Keratinocyte (primary cell): ENCODE measurements at regions not wholly inside any gene's neighbourhood (a gene's known extent, or its start where the extent isn't known, plus 50 kb on each side); places are given as distances from the start of the nearest gene placed in this dataset.

Source experiments
- DNase-seq: peaks from one replicate; pipeline ENCODE4 v3.0.0-alpha.2; 2011; ENCODE audit warnings: low read depth, missing footprints, low spot score
- FAIRE-seq: peaks from 2 replicates; lab custom pipeline; 2011; peaks lifted over from hg19 to GRCh38; lab: Jason Lieb, UNC
- H2AFZ ChIP-seq: 2 replicates; pipeline ENCODE4 v1.6.0; 2012; ENCODE audit warnings: low read length, control low read depth, inconsistent platforms; ENCODE audit not compliant: control insufficient read depth
- H3K27ac ChIP-seq: 2 replicates; pipeline ENCODE4 v1.5.1; 2011; ENCODE audit warnings: low read length; ENCODE audit not compliant: control insufficient read depth, insufficient read depth
- H3K27me3 ChIP-seq: 3 replicates; pipeline ENCODE4 v1.6.0; 2011; ENCODE audit warnings: low read length; ENCODE audit not compliant: control insufficient read depth, insufficient read depth; ENCODE audit errors: extremely low read depth
- H3K36me3 ChIP-seq, 2 experiments: 2 replicates in 1 of 2; 3 replicates in 1 of 2; pipeline ENCODE4 v1.5.1; 2011; ENCODE audit warnings: low read length in 2 of 2, mild to moderate bottlenecking in 1 of 2; ENCODE audit not compliant: control insufficient read depth in 2 of 2, insufficient read depth in 2 of 2; ENCODE audit errors: extremely low read depth in 1 of 2
- H3K4me1 ChIP-seq: 3 replicates; pipeline ENCODE4 v1.5.1; 2011; ENCODE audit warnings: low read length; ENCODE audit not compliant: control insufficient read depth, insufficient read depth; ENCODE audit errors: extremely low read depth
- H3K4me2 ChIP-seq: 3 replicates; pipeline ENCODE4 v1.6.0; 2011; ENCODE audit warnings: low read depth, low read length; ENCODE audit not compliant: control insufficient read depth, insufficient read depth; ENCODE audit errors: extremely low read depth
- H3K4me3 ChIP-seq, 3 experiments: fragments of 200-600 bp in 1 of 3; sonication (generic) in 1 of 3; 2 replicates in 2 of 3; 3 replicates in 1 of 3; pipeline ENCODE4 v1.5.1; 2011 to 2016; ENCODE audit warnings: low read length in 3 of 3, mild to moderate bottlenecking in 3 of 3, control low read depth in 2 of 3, inconsistent platforms in 1 of 3, low read depth in 1 of 3, mixed read lengths in 1 of 3, mixed run types in 1 of 3, moderate library complexity in 1 of 3; ENCODE audit not compliant: control insufficient read depth in 2 of 3, insufficient read depth in 2 of 3; ENCODE audit errors: extremely low read depth in 1 of 3
- H3K79me2 ChIP-seq: 2 replicates; pipeline ENCODE4 v1.6.0; 2012; ENCODE audit warnings: low read length; ENCODE audit not compliant: control insufficient read depth, insufficient read depth
- H3K9ac ChIP-seq: 3 replicates; pipeline ENCODE4 v1.6.0; 2011; ENCODE audit warnings: low read length; ENCODE audit not compliant: control insufficient read depth, insufficient read depth; ENCODE audit errors: extremely low read depth
- H3K9me1 ChIP-seq: 3 replicates; pipeline ENCODE4 v1.6.0; 2011; ENCODE audit warnings: low read length; ENCODE audit not compliant: control insufficient read depth, insufficient read depth; ENCODE audit errors: extremely low read depth
- H3K9me3 ChIP-seq: 2 replicates; pipeline ENCODE4 v1.5.1; 2012; ENCODE audit warnings: low read depth, low read length; ENCODE audit not compliant: control insufficient read depth
- H4K20me1 ChIP-seq: 3 replicates; pipeline ENCODE4 v1.6.0; 2011; ENCODE audit warnings: low read length; ENCODE audit not compliant: control insufficient read depth, insufficient read depth; ENCODE audit errors: extremely low read depth
- EZH2 ChIP-seq: IDR thresholded peaks from one replicate; pipeline ENCODE4 v1.6.1; 2012; ENCODE audit warnings: inconsistent platforms, mild to moderate bottlenecking, low read length, moderate library complexity
- dilution Hi-C: fragments of 300-500 bp; cut with MboI; formaldehyde crosslinking; loops from one replicate; pipeline ENCODE4 v1.7.0; 2020; ENCODE audit warnings: low sequenced_read_pairs; ENCODE audit not compliant: extremely low pct_ligation_motif_present
- TF ChIP-seq, protein P1 (sequence below), 3 experiments: IDR thresholded peaks in 1 of 3; conservative IDR thresholded peaks in 1 of 3; optimal IDR thresholded peaks in 1 of 3; 2 replicates in 2 of 3; 3 replicates in 1 of 3; pipeline versions ENCODE3 to v1.5.1; 2011; ENCODE audit warnings: low read length in 3 of 3, mild to moderate bottlenecking in 3 of 3, moderate library complexity in 2 of 3, control low read depth in 1 of 3, inconsistent platforms in 1 of 3; ENCODE audit not compliant: insufficient read depth in 2 of 3; ENCODE audit errors: extremely low read depth in 1 of 3

DNA sequence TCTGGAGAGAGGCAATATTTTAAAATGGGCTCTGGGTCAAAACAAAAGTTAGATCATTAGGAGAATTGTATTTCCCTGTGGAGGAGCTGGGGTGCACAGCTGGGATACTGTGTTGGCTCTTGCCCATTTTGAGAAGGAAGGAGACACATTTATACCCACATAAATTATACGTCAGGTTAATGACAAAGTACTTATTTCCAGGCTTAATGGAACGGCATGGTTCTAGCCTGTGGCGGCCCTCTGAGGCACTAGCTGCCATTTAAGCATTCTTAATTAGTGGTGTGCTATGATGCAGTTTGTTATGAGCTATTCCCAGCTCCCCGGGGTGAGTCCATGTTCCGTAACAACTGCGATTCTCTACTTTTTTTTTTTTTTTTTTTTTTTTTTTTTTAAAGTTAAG lies 193.5 kb downstream of the SEC23IP start:
- TF ChIP-seq, protein P1, sequence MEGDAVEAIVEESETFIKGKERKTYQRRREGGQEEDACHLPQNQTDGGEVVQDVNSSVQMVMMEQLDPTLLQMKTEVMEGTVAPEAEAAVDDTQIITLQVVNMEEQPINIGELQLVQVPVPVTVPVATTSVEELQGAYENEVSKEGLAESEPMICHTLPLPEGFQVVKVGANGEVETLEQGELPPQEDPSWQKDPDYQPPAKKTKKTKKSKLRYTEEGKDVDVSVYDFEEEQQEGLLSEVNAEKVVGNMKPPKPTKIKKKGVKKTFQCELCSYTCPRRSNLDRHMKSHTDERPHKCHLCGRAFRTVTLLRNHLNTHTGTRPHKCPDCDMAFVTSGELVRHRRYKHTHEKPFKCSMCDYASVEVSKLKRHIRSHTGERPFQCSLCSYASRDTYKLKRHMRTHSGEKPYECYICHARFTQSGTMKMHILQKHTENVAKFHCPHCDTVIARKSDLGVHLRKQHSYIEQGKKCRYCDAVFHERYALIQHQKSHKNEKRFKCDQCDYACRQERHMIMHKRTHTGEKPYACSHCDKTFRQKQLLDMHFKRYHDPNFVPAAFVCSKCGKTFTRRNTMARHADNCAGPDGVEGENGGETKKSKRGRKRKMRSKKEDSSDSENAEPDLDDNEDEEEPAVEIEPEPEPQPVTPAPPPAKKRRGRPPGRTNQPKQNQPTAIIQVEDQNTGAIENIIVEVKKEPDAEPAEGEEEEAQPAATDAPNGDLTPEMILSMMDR (optimal IDR thresholded peaks at IDR 0.05 in 1 of 3, IDR thresholded peaks at IDR 0.05 in 1 of 3, conservative IDR thresholded peaks at IDR 0.05 in 1 of 3; ENCODE audit: extremely low read depth in 1 of 3, insufficient read depth in 2 of 3, low read length in 3 of 3): no peak
- TF ChIP-seq EZH2: no peak
- H3K4me2 ChIP-seq: no peak overlapping the region
- no peak overlapping the region for H3K9ac ChIP-seq
- FAIRE-seq (no peak), DNase-seq (no peak)
- H3K36me3 ChIP-seq: no peaks in the 10 kb centered on the region
- H3K27me3 ChIP-seq: no peaks in the 10 kb centered on the region
- H3K4me1 ChIP-seq: no peaks in the 10 kb centered on the region
- dilution Hi-C loops: no loop called here
- H3K9me1 ChIP-seq: no peaks in the 10 kb centered on the region
- H4K20me1 ChIP-seq: no peaks in the 10 kb centered on the region
- no peak overlapping the region for H2AFZ ChIP-seq
- H3K79me2 ChIP-seq: no peaks in the 10 kb centered on the region
- H3K4me3 ChIP-seq: no peak overlapping the region
- H3K9me3 ChIP-seq: no peaks in the 10 kb centered on the region
- no peak overlapping the region for H3K27ac ChIP-seq

DNA sequence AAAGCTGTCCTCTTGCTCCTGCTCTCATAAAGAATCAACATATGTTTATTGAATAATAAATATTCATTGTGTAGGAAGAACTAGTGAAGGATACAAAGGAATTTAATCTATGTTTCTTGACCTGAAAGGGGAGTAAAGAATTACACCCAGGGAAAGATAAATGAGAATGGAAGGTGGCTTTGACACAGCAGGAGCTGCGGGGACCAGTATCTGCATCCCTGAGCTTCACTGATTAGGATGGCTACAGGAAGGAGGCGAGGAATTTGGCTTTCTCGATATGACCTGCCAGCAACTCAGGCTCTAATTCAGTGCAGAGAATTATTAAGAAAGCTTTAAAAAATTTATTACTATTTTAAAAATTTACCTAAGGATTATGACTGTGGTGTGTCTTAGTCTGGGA lies 194.6 kb downstream of the SEC23IP start:
- Histone ChIP-seq H3K9me1 (no peaks in the 10 kb centered on the region), H3K4me3 (no peak overlapping the region), H3K27me3 (no peaks in the 10 kb centered on the region), H3K79me2 (no peaks in the 10 kb centered on the region), H3K27ac (no peak overlapping the region), H3K9me3 (no peaks in the 10 kb centered on the region), H3K36me3 (no peaks in the 10 kb centered on the region), H4K20me1 (no peaks in the 10 kb centered on the region), H3K9ac (no peak overlapping the region), H2AFZ (no peak overlapping the region), H3K4me2 (no peak overlapping the region), H3K4me1 (no peaks in the 10 kb centered on the region)
- DNase-seq (no peak), FAIRE-seq (no peak)
- dilution Hi-C loops: no loop called here
- no peak for TF ChIP-seq EZH2
- TF ChIP-seq, protein P1 (optimal IDR thresholded peaks at IDR 0.05 in 1 of 3, IDR thresholded peaks at IDR 0.05 in 1 of 3, conservative IDR thresholded peaks at IDR 0.05 in 1 of 3; ENCODE audit: extremely low read depth in 1 of 3, insufficient read depth in 2 of 3, low read length in 3 of 3): no peak
